IMR-90 (cell line): ENCODE measurements at regions not wholly inside any gene's neighbourhood (a gene's known extent, or its start where the extent isn't known, plus 50 kb on each side); places are given as distances from the start of the nearest gene placed in this dataset.

Experiments used
- ATAC-seq: fragments of 200-7000 bp; cut with Tn5 transposase; 2 replicates; pipeline ENCODE4 v1.9.1; 2020; ENCODE audit warnings: low read depth, mild to moderate bottlenecking, moderate library complexity
- BruUV-seq: library from RNA; stranded (reverse); fragments of 400-500 nt; replicated peaks from 2 replicates; lab custom pipeline; 2021; lab: Mats Ljungman, UMichigan
- CTCF ChIA-PET: fragments of 300-600 bp; formaldehyde crosslinking; extraction: SDS; loops from one replicate; lab custom pipeline; 2021; ENCODE audit warnings: antibody characterized with exemption; lab: Yijun Ruan, JAX
- POLR2A ChIA-PET: fragments of 300-600 bp; sonication (Branson Sonifier 250); formaldehyde crosslinking; loops from one replicate; lab custom pipeline; 2022; ENCODE audit warnings: antibody characterized with exemption; ENCODE audit not compliant: unreplicated experiment; lab: Charles Lee
- DNase-seq: peaks from one replicate; pipeline ENCODE4 v3.0.0; 2013
- H2AFZ ChIP-seq: replicated peaks from 2 replicates; pipeline ENCODE3; 2013; ENCODE audit warnings: low read length, mild to moderate bottlenecking; ENCODE audit not compliant: poor library complexity
- H2AK5ac ChIP-seq: 2 replicates; pipeline ENCODE4 v1.6.1; 2013; ENCODE audit warnings: low read depth, low read length, inconsistent platforms
- H2AK9ac ChIP-seq: replicated peaks from 2 replicates; pipeline ENCODE3; 2013; ENCODE audit warnings: mild to moderate bottlenecking, low read depth, low read length, moderate library complexity; ENCODE audit not compliant: poor library complexity
- H2BK120ac ChIP-seq: 2 replicates; pipeline ENCODE4 v1.6.1; 2013; ENCODE audit warnings: low read depth, low read length, inconsistent platforms
- H2BK15ac ChIP-seq: 3 replicates; pipeline ENCODE4 v1.6.1; 2013; ENCODE audit warnings: low read depth, low read length, inconsistent platforms
- H2BK20ac ChIP-seq: 2 replicates; pipeline ENCODE4 v1.6.1; 2013; ENCODE audit warnings: low read depth, mild to moderate bottlenecking, inconsistent platforms, low read length, moderate library complexity
- H2BK5ac ChIP-seq: 2 replicates; pipeline ENCODE4 v1.6.1; 2013; ENCODE audit warnings: mild to moderate bottlenecking, low read depth, low read length, inconsistent platforms; ENCODE audit not compliant: poor library complexity, severe bottlenecking
- H3K14ac ChIP-seq: replicated peaks from 2 replicates; pipeline ENCODE4 v1.6.1; 2013; ENCODE audit warnings: low read depth, low read length, inconsistent platforms
- H3K18ac ChIP-seq: 2 replicates; pipeline ENCODE4 v1.6.1; 2013; ENCODE audit warnings: low read depth, low read length, control low read depth
- H3K23ac ChIP-seq: 2 replicates; pipeline ENCODE4 v1.6.1; 2013; ENCODE audit warnings: low read depth, low read length, inconsistent platforms
- H3K27ac ChIP-seq: 2 replicates; pipeline ENCODE4 v1.5.1; 2013; ENCODE audit warnings: mild to moderate bottlenecking, control low read depth, low read length; ENCODE audit not compliant: insufficient read depth
- H3K27me3 ChIP-seq: 2 replicates; pipeline ENCODE4 v1.6.1; 2013; ENCODE audit warnings: low read length; ENCODE audit not compliant: control insufficient read depth, insufficient read depth
- H3K36me3 ChIP-seq: 2 replicates; pipeline ENCODE4 v1.6.1; 2013; ENCODE audit warnings: low read length, mixed read lengths; ENCODE audit not compliant: control insufficient read depth, insufficient read depth
- H3K4ac ChIP-seq: 2 replicates; pipeline ENCODE4 v1.6.1; 2013; ENCODE audit warnings: low read depth, low read length, inconsistent platforms
- H3K4me1 ChIP-seq: 2 replicates; pipeline ENCODE4 v1.6.1; 2013; ENCODE audit warnings: low read length, mixed read lengths; ENCODE audit not compliant: control insufficient read depth, insufficient read depth
- H3K4me2 ChIP-seq: 2 replicates; pipeline ENCODE4 v1.6.1; 2013; ENCODE audit warnings: low read depth, mild to moderate bottlenecking, control low read depth, low read length, moderate library complexity
- H3K4me3 ChIP-seq: 2 replicates; pipeline ENCODE4 v1.5.1; 2013; ENCODE audit warnings: low read depth, mild to moderate bottlenecking, control low read depth, low read length, moderate library complexity; ENCODE audit not compliant: insufficient read depth
- H3K56ac ChIP-seq: 2 replicates; pipeline ENCODE4 v1.6.1; 2013; ENCODE audit warnings: low read length, inconsistent platforms; ENCODE audit not compliant: insufficient read depth; ENCODE audit errors: extremely low read depth
- H3K79me1 ChIP-seq, 2 experiments: 2 replicates each; pipeline ENCODE4 v1.6.1; 2013; ENCODE audit warnings: low read length in 2 of 2, inconsistent platforms in 1 of 2, low read depth in 1 of 2
- H3K9ac ChIP-seq: 2 replicates; pipeline ENCODE4 v1.6.1; 2013; ENCODE audit warnings: low read depth, low read length, control low read depth
- H3K9me1 ChIP-seq: 2 replicates; pipeline ENCODE4 v1.6.1; 2013; ENCODE audit warnings: low read length, inconsistent platforms; ENCODE audit not compliant: insufficient read depth
- H3K9me3 ChIP-seq: 2 replicates; pipeline ENCODE4 v1.6.1; 2013; ENCODE audit warnings: low read length; ENCODE audit not compliant: control insufficient read depth, insufficient read depth
- H4K20me1 ChIP-seq: 2 replicates; pipeline ENCODE4 v1.6.1; 2013; ENCODE audit warnings: low read length, inconsistent platforms; ENCODE audit not compliant: insufficient read depth
- H4K5ac ChIP-seq: 2 replicates; pipeline ENCODE4 v1.6.1; 2013; ENCODE audit warnings: mild to moderate bottlenecking, low read depth, low read length, control low read depth
- H4K8ac ChIP-seq, 2 experiments: 2 replicates each; pipeline ENCODE4 v1.6.1; 2013; ENCODE audit warnings: low read depth in 2 of 2, low read length in 2 of 2, control low read depth in 1 of 2, inconsistent platforms in 1 of 2
- H4K91ac ChIP-seq: 2 replicates; pipeline ENCODE4 v1.6.1; 2013; ENCODE audit warnings: low read depth, low read length, inconsistent platforms; ENCODE audit not compliant: insufficient read depth
- CEBPB ChIP-seq: IDR thresholded peaks from 2 replicates; pipeline ENCODE4 v1.6.1; 2012; ENCODE audit warnings: low read depth, low read length, improper control_type of control experiment
- FOS ChIP-seq: fragments of 150-350 bp; IDR thresholded peaks from 2 replicates; pipeline ENCODE4 v1.6.1; 2016; ENCODE audit warnings: low read depth, low read length
- MXI1 ChIP-seq: IDR thresholded peaks from 2 replicates; pipeline ENCODE4 v1.6.1; 2012; ENCODE audit warnings: low read depth, mild to moderate bottlenecking, low read length, moderate library complexity, borderline replicate concordance
- POLR2A ChIP-seq: IDR thresholded peaks from 2 replicates; pipeline ENCODE4 v1.6.1; 2012; ENCODE audit warnings: mild to moderate bottlenecking, low read depth, low read length
- RAD21 ChIP-seq: IDR thresholded peaks from 2 replicates; pipeline ENCODE4 v1.6.1; 2012; ENCODE audit warnings: low read length, improper control_type of control experiment
- WGBS, 2 experiments: methylation state at CpG; one replicate each; pipeline versions ENCODE4 v1.1.5 to v1.1.7; 2013; ENCODE audit warnings: missing lambda C conversion rate in 2 of 2; ENCODE audit not compliant: insufficient read length in 1 of 2; ENCODE audit errors: extremely low coverage in 2 of 2; 5-methylcytosine and 5-hydroxymethylcytosine counted together
- dilution Hi-C: fragments of 300-500 bp; cut with HindIII; formaldehyde crosslinking; loops from one replicate; pipeline ENCODE4 v1.14.3; 2018; ENCODE audit warnings: low sequenced_read_pairs; ENCODE audit not compliant: unreplicated experiment
- in situ Hi-C: fragments of 300-500 bp; cut with MboI; formaldehyde crosslinking; loops from 3 replicates; pipeline ENCODE4 v1.14.3; 2019; ENCODE audit warnings: low sequenced_read_pairs, inconsistent platforms, mixed read lengths
- intact Hi-C: fragments of 100-400 bp; cut with micrococcal nuclease; formaldehyde crosslinking; loops from 2 replicates; pipeline ENCODE4 v1.10.0; 2022
- TF ChIP-seq, protein P1 (sequence below): conservative IDR thresholded peaks from 2 replicates; pipeline ENCODE4 v1.5.1; 2012; ENCODE audit warnings: mild to moderate bottlenecking, low read depth, low read length, improper control_type of control experiment

DNA sequence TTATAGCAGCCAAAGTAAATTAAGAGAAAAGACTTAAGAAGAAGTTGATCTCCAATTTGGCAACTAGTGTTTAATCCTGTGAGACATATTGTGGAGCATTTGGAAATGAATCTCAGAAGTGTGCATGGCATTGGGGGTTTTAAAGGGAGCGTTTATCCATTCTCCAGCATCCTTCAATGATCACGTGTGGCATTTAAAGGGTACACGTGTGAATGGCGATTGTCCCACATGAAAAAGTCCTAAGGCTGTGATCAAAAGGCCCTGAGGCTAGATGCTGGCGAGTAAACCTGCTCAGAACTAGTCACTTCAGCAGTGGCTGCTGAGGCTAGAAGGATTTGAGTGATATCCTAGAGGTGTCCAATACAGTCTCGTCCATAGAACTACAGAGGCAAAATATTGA is 315.6 kb upstream of the CDH9 start:
- H2BK5ac ChIP-seq, result no peak overlapping the region
- no peaks in the 10 kb centered on the region for H4K20me1 ChIP-seq
- no peak overlapping the region for H3K27ac ChIP-seq
- no peak for ATAC-seq
- no peak overlapping the region for H2AFZ ChIP-seq
- no peaks in the 10 kb centered on the region for H3K27me3 ChIP-seq
- H3K79me1 ChIP-seq, result no peaks in the 10 kb centered on the region
- H3K9me1 ChIP-seq, result no peaks in the 10 kb centered on the region
- ChIA-PET POLR2A (no interaction called here), CTCF (no interaction called here)
- no peak overlapping the region for H3K56ac ChIP-seq
- dilution Hi-C loops, result no loop called here
- H3K9me3 ChIP-seq, result no peaks in the 10 kb centered on the region
- H3K36me3 ChIP-seq, result no peaks in the 10 kb centered on the region
- no peak overlapping the region for H3K4ac ChIP-seq
- no peak overlapping the region for H3K4me2 ChIP-seq
- H2BK20ac ChIP-seq, result no peak overlapping the region
- TF ChIP-seq, protein P1, sequence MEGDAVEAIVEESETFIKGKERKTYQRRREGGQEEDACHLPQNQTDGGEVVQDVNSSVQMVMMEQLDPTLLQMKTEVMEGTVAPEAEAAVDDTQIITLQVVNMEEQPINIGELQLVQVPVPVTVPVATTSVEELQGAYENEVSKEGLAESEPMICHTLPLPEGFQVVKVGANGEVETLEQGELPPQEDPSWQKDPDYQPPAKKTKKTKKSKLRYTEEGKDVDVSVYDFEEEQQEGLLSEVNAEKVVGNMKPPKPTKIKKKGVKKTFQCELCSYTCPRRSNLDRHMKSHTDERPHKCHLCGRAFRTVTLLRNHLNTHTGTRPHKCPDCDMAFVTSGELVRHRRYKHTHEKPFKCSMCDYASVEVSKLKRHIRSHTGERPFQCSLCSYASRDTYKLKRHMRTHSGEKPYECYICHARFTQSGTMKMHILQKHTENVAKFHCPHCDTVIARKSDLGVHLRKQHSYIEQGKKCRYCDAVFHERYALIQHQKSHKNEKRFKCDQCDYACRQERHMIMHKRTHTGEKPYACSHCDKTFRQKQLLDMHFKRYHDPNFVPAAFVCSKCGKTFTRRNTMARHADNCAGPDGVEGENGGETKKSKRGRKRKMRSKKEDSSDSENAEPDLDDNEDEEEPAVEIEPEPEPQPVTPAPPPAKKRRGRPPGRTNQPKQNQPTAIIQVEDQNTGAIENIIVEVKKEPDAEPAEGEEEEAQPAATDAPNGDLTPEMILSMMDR, result no peak
- TF ChIP-seq RAD21 (no peak), MXI1 (no peak), CEBPB (no peak), POLR2A (no peak), FOS (no peak)
- no peaks in the 10 kb centered on the region for H3K4me1 ChIP-seq
- no peak overlapping the region for H3K23ac ChIP-seq
- H2BK120ac ChIP-seq, result no peak overlapping the region
- H4K8ac ChIP-seq, result no peak overlapping the region
- H4K91ac ChIP-seq, result no peak overlapping the region
- in situ Hi-C loops, result no loop called here
- no peak overlapping the region for H3K14ac ChIP-seq
- no peak overlapping the region for H3K9ac ChIP-seq
- no peak overlapping the region for H3K4me3 ChIP-seq
- no peak overlapping the region for H4K5ac ChIP-seq
- H2AK5ac ChIP-seq, result no peak overlapping the region
- no TSS peak for BruUV-seq
- 83% methylated on average over 4 of the region's 6 CpGs; no CpG with 5 or more reads in 1 of the 2 experiments for WGBS, 2 experiments
- no peak overlapping the region for H2AK9ac ChIP-seq
- intact Hi-C loops, result no loop called here
- no peak overlapping the region for H2BK15ac ChIP-seq
- DNase-seq, result no peak
- H3K18ac ChIP-seq, result no peak overlapping the region
